Right lobe of liver (tissue), 6 donors: ENCODE measurements at regions not wholly inside any gene's neighbourhood (a gene's known extent, or its start where the extent isn't known, plus 50 kb on each side); places are given as distances from the start of the nearest gene placed in this dataset.

Experiments used
- ATAC-seq, 4 donors: fragments of 200-7000 bp; cut with Tn5 transposase; one replicate each; pipeline ENCODE4 v1.9.1; 2020; ENCODE audit warnings: mild to moderate bottlenecking in 4 of 4, moderate library complexity in 4 of 4
- DNase-seq, 3 donors: peaks; one replicate each; pipeline ENCODE4 v3.0.0-alpha.2; 2020
- H3K27ac ChIP-seq, 3 donors: fragments of 200-600 bp; one replicate each; pipeline ENCODE4 v1.8.0; 2022
- H3K27me3 ChIP-seq, 2 donors: fragments of 200-600 bp; one replicate each; pipeline ENCODE4 v1.8.0; 2022
- H3K36me3 ChIP-seq, 4 donors: fragments of 200-600 bp; sonication (generic) in 1 of 4; one replicate each; pipeline versions ENCODE4 v1.5.1 to v1.8.0; 2017 to 2022; ENCODE audit warnings: control low read depth in 1 of 4
- H3K4me1 ChIP-seq, 4 donors: fragments of 200-600 bp; sonication (generic) in 1 of 4; one replicate each; pipeline versions ENCODE4 v1.5.1 to v1.8.0; 2017 to 2022; ENCODE audit warnings: control low read depth in 1 of 4
- H3K4me3 ChIP-seq, 3 donors: fragments of 200-600 bp; one replicate each; pipeline ENCODE4 v1.8.0; 2022
- H3K9me3 ChIP-seq, 4 donors: fragments of 200-600 bp; sonication (generic) in 1 of 4; one replicate each; pipeline versions ENCODE4 v1.5.1 to v1.8.0; 2017 to 2022; ENCODE audit warnings: control low read depth in 1 of 4
- CTCF ChIP-seq, 4 donors: fragments of 200-600 bp in 3 of 4; fragments of 450-650 bp in 1 of 4; IDR thresholded peaks; one replicate each; pipeline versions ENCODE4 v1.5.1 to v1.8.0; 2016 to 2022; ENCODE audit warnings: antibody characterized with exemption in 4 of 4, mild to moderate bottlenecking in 2 of 4
- POLR2A ChIP-seq: fragments of 450-650 bp; IDR thresholded peaks from one replicate; pipeline ENCODE4 v1.6.1; 2017; ENCODE audit warnings: antibody characterized with exemption, mild to moderate bottlenecking
- WGBS: methylation state at CpG from one replicate; pipeline ENCODE4 v1.1.6; 2018; ENCODE audit warnings: low coverage, low lambda C conversion rate; ENCODE audit not compliant: insufficient coverage; ENCODE audit errors: missing lambda C conversion rate; 5-methylcytosine and 5-hydroxymethylcytosine counted together
- intact Hi-C, 2 donors: fragments of 100-400 bp; cut with DNase I; formaldehyde crosslinking; loops; one replicate each; pipeline versions ENCODE4 v1.11.2 to v1.14.1; 2022
- donor health status: DM: no; HTN: yes; CAD: no.
- donor health status: DM: no; HTN: no; CAD: no.
- donor health status: DM: no; HTN: no; CAD: no.
- donor health status: DM: no; HTN: yes; CAD: no.
- donor health status: DM: no; HTN: yes; CAD: no.

- DNase-seq (no peak), ATAC-seq (no peak)
- 63% methylated on average over 1 of the region's 1 CpG for WGBS
- no peaks in the 10 kb centered on the region for H3K36me3 ChIP-seq
- TF ChIP-seq POLR2A (no peak), CTCF (IDR thresholded peaks at IDR 0.05) (no peak)
- H3K4me1 ChIP-seq, result no peaks in the 10 kb centered on the region
- H3K4me3 ChIP-seq, result no peak overlapping the region
- no peaks in the 10 kb centered on the region for H3K27me3 ChIP-seq
- intact Hi-C loops, result no loop called here
- H3K27ac ChIP-seq, result no peak overlapping the region
- no peaks in the 10 kb centered on the region for H3K9me3 ChIP-seq
Measured at GRCh38 chr5:6936031-6936430, 222.8 kb downstream of the TENT4A start.

GRCh38 chr5:6937677-6938076, 224.4 kb downstream of the TENT4A start:
- Histone ChIP-seq H3K9me3 (no peaks in the 10 kb centered on the region), H3K4me1 (no peaks in the 10 kb centered on the region), H3K27me3 (no peaks in the 10 kb centered on the region), H3K27ac (no peak overlapping the region), H3K4me3 (no peak overlapping the region), H3K36me3 (no peaks in the 10 kb centered on the region)
- ATAC-seq (no peak), DNase-seq (no peak)
- TF ChIP-seq CTCF (IDR thresholded peaks at IDR 0.05), result no peak
- 36% methylated on average over 3 of the region's 3 CpGs for WGBS
- intact Hi-C loops, result no loop called here

DNA sequence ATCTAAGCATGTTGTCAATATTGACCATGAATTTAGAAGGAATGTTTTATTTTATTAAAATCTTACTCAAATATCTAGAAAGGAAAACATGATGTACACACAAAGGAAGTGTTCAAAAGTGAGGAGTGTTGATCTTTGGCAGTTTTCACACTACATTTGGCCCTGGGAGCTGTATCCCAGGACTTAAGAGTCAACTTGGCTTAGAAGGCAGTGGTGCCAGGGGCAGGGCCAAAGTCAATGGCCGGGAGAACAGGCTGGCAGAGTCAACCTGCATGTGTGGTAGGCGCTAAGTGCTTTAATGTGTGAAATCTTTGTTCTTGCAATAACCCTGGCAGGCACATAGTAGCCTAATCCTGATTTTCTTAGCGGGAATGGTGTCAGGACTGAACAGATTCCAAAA, 228.4 kb downstream of the TENT4A start:
- no peak overlapping the region for H3K27ac ChIP-seq
- H3K4me3 ChIP-seq, result no peak overlapping the region
- WGBS, result 39% methylated on average over 2 of the region's 3 CpGs
- intact Hi-C loops, result no loop called here
- H3K4me1 ChIP-seq, result no peaks in the 10 kb centered on the region
- TF ChIP-seq CTCF (IDR thresholded peaks at IDR 0.05) (no peak), POLR2A (no peak)
- ATAC-seq, result no peak
- no peak for DNase-seq
- H3K36me3 ChIP-seq, result no peaks in the 10 kb centered on the region
- no peaks in the 10 kb centered on the region for H3K9me3 ChIP-seq
- no peaks in the 10 kb centered on the region for H3K27me3 ChIP-seq

GRCh38 chr5:6943197-6944112, 230.2 kb downstream of the TENT4A start:
- Histone ChIP-seq H3K4me3 (no peak overlapping the region), H3K36me3 (no peaks in the 10 kb centered on the region), H3K9me3 (no peaks in the 10 kb centered on the region), H3K4me1 (no peaks in the 10 kb centered on the region), H3K27ac (no peak overlapping the region), H3K27me3 (no peaks in the 10 kb centered on the region)
- TF ChIP-seq POLR2A, result no peak
- no peak for TF ChIP-seq CTCF (IDR thresholded peaks at IDR 0.05)
- WGBS, result 63% methylated on average over 9 of the region's 11 CpGs
- ATAC-seq (no peak), DNase-seq (no peak)
- intact Hi-C loops, result no loop called here
